Transverse colon (tissue), 4 donors: ENCODE measurements at regions not wholly inside any gene's neighbourhood (a gene's known extent, or its start where the extent isn't known, plus 50 kb on each side); places are given as distances from the start of the nearest gene placed in this dataset.

ENCODE experiments used
- CTCF ChIP-seq, 5 experiments: fragments of 200-600 bp in 3 of 5; fragments of 450-650 bp in 2 of 5; sonication (generic) in 3 of 5; IDR thresholded peaks; 1 replicate in 2 of 5; 2 replicates in 3 of 5; pipeline ENCODE4 v1.5.1; 2016 to 2017; ENCODE audit warnings: antibody characterized with exemption in 5 of 5, inconsistent platforms in 3 of 5, mild to moderate bottlenecking in 2 of 5, moderate library complexity in 1 of 5
- EP300 ChIP-seq: sonication (generic); formaldehyde crosslinking; IDR thresholded peaks from one replicate; pipeline ENCODE4 v1.6.1; 2017; ENCODE audit warnings: antibody characterized with exemption, low read depth
- POLR2A ChIP-seq: fragments of 450-650 bp; IDR thresholded peaks from one replicate; pipeline ENCODE4 v1.6.1; 2016; ENCODE audit warnings: antibody characterized with exemption, mild to moderate bottlenecking, moderate library complexity
- POLR2AphosphoS5 ChIP-seq, 3 donors: sonication (generic); formaldehyde crosslinking; IDR thresholded peaks; one replicate each; pipeline ENCODE4 v1.6.1; 2016; ENCODE audit warnings: antibody characterized with exemption in 3 of 3

- TF ChIP-seq POLR2AphosphoS5 (IDR thresholded peaks at IDR 0.05) (no peak), CTCF (IDR thresholded peaks at IDR 0.05) (no peak), EP300 (no peak), POLR2A (no peak)
Observed at GRCh38 chr3:188088948-188089685, 64.8 kb upstream of the LPP start.
